ENCODE measurements at regions not wholly inside any gene's neighbourhood (a gene's known extent, or its start where the extent isn't known, plus 50 kb on each side); places are given as distances from the start of the nearest gene placed in this dataset.

DNA sequence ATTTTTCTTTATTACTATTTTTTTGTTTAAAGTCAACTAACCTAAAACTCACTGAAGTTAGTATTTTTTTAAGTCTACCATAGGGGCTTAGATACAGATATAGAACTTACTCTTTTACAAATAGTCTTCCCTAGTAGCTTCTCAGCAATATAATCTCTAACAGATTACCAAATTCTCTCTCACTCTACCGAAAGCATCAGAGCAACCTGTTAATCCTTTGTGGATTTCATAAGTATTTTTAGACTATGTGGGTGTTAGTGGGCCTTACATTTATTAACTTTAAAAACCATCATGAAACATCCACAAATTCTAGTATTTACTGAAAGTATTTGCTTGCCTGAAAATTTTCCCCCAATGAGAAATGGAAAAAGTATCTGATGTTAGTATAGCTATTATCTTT is 84.6 kb upstream of the TFPI start:
- Histone ChIP-seq H3K36me3 (ENCODE audit: insufficient read depth, low read length) (no peaks in the 10 kb centered on the region), H3K9ac (ENCODE audit: insufficient read length) (no peak overlapping the region), H3K9me3 (ENCODE audit: low read depth, low read length) (no peaks in the 10 kb centered on the region), H3K27ac (no peak overlapping the region), H3K4me3 (no peak overlapping the region)
- DNase-seq (ENCODE audit: low read depth, low spot score) = no peak
- TF ChIP-seq EZH2 (IDR thresholded peaks at IDR 0.05) (no peak), FOXP2 (optimal IDR thresholded peaks at IDR 0.05; ENCODE audit: control extremely low read depth, extremely low read length, insufficient read depth) (no peak), POLR2AphosphoS5 (IDR thresholded peaks at IDR 0.05; ENCODE audit: borderline replicate concordance, low read depth, low read length) (no peak)

DNA sequence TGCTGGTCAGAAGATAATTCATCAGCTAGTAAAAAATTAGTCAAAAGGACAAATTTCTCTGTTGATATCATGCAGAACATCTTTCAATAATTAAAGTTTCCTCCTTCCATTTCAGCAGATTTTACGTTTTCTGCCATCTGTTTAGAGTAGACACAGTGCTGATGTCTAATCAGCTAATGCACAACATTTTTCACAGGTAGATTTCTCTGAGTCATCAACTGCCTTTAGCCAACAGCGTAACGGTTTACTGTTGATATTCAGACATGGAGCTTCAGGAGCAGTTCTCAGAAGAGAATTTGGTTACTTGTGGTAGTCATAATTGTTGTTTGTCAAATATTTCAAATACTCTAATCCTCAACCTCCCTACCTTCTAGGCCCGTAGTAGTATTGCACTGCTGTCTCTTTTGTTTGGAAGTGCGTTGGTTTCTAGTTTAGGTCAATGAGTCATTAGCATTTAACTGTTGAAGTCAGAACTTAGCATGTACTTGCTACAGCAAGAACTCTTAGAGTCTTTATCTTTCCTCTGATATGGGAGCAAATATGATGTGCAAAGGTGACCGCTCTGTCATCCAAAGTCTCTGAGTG is 86.8 kb upstream of the TFPI start:
- H3K9ac ChIP-seq (ENCODE audit: insufficient read length) = no peak overlapping the region
- no peak for DNase-seq (ENCODE audit: low read depth, low spot score)
- H3K36me3 ChIP-seq (ENCODE audit: insufficient read depth, low read length) = no peaks in the 10 kb centered on the region
- no peaks in the 10 kb centered on the region for H3K9me3 ChIP-seq (ENCODE audit: low read depth, low read length)
- TF ChIP-seq FOXP2 (optimal IDR thresholded peaks at IDR 0.05; ENCODE audit: control extremely low read depth, extremely low read length, insufficient read depth) (no peak), POLR2AphosphoS5 (IDR thresholded peaks at IDR 0.05; ENCODE audit: borderline replicate concordance, low read depth, low read length) (no peak), EZH2 (IDR thresholded peaks at IDR 0.05) (no peak)
- H3K27ac ChIP-seq = no peak overlapping the region
- H3K4me3 ChIP-seq = no peak overlapping the region

DNA sequence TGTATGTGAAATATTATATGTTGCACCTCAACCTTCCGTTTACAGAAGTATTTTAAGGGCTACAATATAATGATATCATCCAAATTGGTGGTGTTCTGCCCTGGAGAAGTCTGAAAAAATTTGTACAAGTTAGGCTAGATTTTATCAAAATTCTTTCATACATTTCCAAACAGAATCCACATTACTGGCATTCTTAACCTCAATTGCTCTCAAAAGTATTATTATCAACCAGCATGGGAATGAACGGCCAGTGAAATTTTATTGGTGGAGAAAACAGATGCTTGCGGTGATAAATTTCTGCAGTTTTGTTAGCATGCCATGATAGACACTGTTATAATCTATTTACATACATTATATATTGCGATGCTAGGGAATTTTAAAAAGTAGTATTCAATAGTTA is 88.3 kb upstream of the TFPI start:
- H3K27ac ChIP-seq = no peak overlapping the region
- no peak for DNase-seq (ENCODE audit: low read depth, low spot score)

DNA sequence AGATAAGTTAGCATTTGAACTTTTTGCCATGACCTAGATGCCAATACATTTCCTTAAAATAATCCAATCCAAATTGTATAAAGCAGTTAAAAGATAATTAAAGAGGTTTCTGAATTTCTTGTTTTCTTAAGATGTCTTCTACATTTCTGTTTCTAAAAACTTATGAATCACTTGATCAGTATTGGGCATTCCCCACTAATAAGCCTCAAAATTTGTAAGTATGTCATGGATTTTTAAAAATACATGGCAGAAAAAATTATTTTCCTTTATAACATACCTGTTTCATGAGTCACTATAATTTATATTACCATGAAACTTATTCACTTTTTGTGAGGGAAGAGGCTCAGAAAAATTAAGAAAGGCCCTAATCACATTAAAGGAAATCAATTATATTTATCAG is 90.3 kb upstream of the TFPI start:
- H3K27ac ChIP-seq = no peak overlapping the region
- TF ChIP-seq EZH2 (IDR thresholded peaks at IDR 0.05) = no peak
- no peak for TF ChIP-seq FOXP2 (optimal IDR thresholded peaks at IDR 0.05; ENCODE audit: control extremely low read depth, extremely low read length, insufficient read depth)
- TF ChIP-seq POLR2AphosphoS5 (IDR thresholded peaks at IDR 0.05; ENCODE audit: borderline replicate concordance, low read depth, low read length) = no peak
- no peaks in the 10 kb centered on the region for H3K36me3 ChIP-seq (ENCODE audit: insufficient read depth, low read length)
- H3K9ac ChIP-seq (ENCODE audit: insufficient read length) = no peak overlapping the region
- no peak for DNase-seq (ENCODE audit: low read depth, low spot score)
- H3K9me3 ChIP-seq (ENCODE audit: low read depth, low read length) = no peaks in the 10 kb centered on the region
- H3K4me3 ChIP-seq = no peak overlapping the region

More for the DNA sequence above, 88.3 kb upstream of the TFPI start:
- Histone ChIP-seq H3K9ac (ENCODE audit: insufficient read length) (no peak overlapping the region), H3K36me3 (ENCODE audit: insufficient read depth, low read length) (no peaks in the 10 kb centered on the region), H3K9me3 (ENCODE audit: low read depth, low read length) (no peaks in the 10 kb centered on the region), H3K4me3 (no peak overlapping the region)
- no peak for TF ChIP-seq FOXP2 (optimal IDR thresholded peaks at IDR 0.05; ENCODE audit: control extremely low read depth, extremely low read length, insufficient read depth)
- TF ChIP-seq POLR2AphosphoS5 (IDR thresholded peaks at IDR 0.05; ENCODE audit: borderline replicate concordance, low read depth, low read length) = no peak
- no peak for TF ChIP-seq EZH2 (IDR thresholded peaks at IDR 0.05)

DNA sequence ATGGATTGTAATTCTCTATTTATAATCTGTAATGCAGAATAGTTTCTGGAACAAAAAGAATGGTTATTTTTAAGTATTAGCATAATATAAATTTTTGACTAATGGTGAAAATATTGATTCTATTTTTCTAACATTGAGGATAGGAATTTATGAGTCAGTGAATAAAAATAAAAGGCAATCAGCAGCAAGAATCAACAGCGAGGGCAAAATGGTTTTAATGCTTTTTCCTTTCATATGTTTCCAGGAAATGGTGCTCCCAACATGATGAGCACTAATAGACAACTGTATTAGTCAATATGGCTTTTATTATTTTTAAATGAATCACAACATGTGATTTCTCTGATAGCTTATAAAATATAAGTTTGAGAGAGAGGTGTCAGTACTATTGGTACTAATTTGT is 90.7 kb upstream of the TFPI start:
- H3K9me3 ChIP-seq (ENCODE audit: low read depth, low read length) = no peaks in the 10 kb centered on the region
- DNase-seq (ENCODE audit: low read depth, low spot score) = no peak
- H3K36me3 ChIP-seq (ENCODE audit: insufficient read depth, low read length) = no peaks in the 10 kb centered on the region
- TF ChIP-seq EZH2 (IDR thresholded peaks at IDR 0.05) (no peak), FOXP2 (optimal IDR thresholded peaks at IDR 0.05; ENCODE audit: control extremely low read depth, extremely low read length, insufficient read depth) (no peak), POLR2AphosphoS5 (IDR thresholded peaks at IDR 0.05; ENCODE audit: borderline replicate concordance, low read depth, low read length) (no peak)
- no peak overlapping the region for H3K27ac ChIP-seq
- no peak overlapping the region for H3K9ac ChIP-seq (ENCODE audit: insufficient read length)
- no peak overlapping the region for H3K4me3 ChIP-seq

DNA sequence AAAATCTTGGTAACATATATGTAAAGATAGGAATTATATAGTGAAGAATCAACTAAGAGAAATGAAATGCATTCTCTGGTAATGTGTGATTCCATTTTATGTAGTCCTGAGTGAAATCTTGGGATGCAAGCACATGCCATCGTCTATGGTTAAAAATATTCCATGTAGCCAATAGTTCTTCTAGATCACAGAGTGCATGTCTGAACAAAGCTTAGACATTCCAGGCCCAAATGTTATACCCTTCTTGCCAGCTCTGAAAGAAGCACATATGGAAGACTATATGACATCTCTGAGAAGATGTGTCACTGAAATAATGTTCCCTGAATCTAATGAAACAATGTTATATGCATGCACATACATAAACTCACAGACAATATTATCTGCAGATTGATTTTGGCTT is 92.3 kb upstream of the TFPI start:
- H3K27ac ChIP-seq = no peak overlapping the region
- no peak overlapping the region for H3K4me3 ChIP-seq
- H3K9ac ChIP-seq (ENCODE audit: insufficient read length) = no peak overlapping the region
- H3K9me3 ChIP-seq (ENCODE audit: low read depth, low read length) = no peaks in the 10 kb centered on the region
- TF ChIP-seq EZH2 (IDR thresholded peaks at IDR 0.05) (no peak), POLR2AphosphoS5 (IDR thresholded peaks at IDR 0.05; ENCODE audit: borderline replicate concordance, low read depth, low read length) (no peak), FOXP2 (optimal IDR thresholded peaks at IDR 0.05; ENCODE audit: control extremely low read depth, extremely low read length, insufficient read depth) (no peak)
- H3K36me3 ChIP-seq (ENCODE audit: insufficient read depth, low read length) = no peaks in the 10 kb centered on the region
- DNase-seq (ENCODE audit: low read depth, low spot score) = no peak

DNA sequence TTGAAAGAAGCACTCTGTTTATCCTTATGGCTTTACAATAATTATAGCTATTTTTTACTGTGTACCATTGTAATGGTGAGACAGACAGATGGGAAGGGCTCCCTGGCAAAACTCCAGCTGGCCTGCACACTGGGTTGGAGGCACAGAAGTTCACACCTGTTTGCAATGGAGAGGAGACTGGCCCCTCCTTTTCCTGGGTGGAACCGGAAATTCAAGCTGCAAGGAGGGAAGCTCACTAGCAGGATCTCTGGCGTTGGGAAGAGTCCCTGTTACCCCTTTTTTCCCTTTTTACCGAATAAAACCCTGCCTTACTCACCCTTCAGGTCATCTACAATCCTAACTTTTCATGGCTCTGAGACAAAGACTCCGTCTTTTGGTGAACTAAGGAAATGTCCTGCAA is 100.3 kb upstream of the TFPI start:
- no peak overlapping the region for H3K9ac ChIP-seq (ENCODE audit: insufficient read length)
- TF ChIP-seq EZH2 (IDR thresholded peaks at IDR 0.05) (no peak), FOXP2 (optimal IDR thresholded peaks at IDR 0.05; ENCODE audit: control extremely low read depth, extremely low read length, insufficient read depth) (no peak), POLR2AphosphoS5 (IDR thresholded peaks at IDR 0.05; ENCODE audit: borderline replicate concordance, low read depth, low read length) (no peak)

DNA sequence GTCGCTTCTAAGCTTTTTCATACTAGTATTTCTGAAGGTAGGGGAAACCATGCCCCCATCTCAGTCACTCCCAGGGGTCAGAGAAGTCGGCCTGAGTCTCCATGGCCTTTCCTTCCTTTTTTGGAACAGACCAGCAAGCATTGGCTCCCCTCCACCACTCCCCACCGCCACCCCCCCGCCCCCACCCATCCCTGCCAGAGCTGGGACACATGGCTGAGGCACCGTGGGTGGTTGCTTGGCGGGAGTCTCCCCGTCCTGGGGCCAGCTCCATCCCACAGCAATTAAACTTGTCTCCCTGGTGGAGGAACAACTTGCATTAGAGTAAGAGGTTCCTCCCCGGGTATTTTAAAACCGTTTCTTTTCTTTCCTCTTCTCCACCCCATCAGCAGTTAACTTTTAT is 100.8 kb upstream of the TFPI start:
- Histone ChIP-seq H3K4me3 (no peak overlapping the region), H3K9ac (ENCODE audit: insufficient read length) (no peak overlapping the region), H3K27ac (no peak overlapping the region), H3K36me3 (ENCODE audit: insufficient read depth, low read length) (no peaks in the 10 kb centered on the region), H3K9me3 (ENCODE audit: low read depth, low read length) (no peaks in the 10 kb centered on the region)
- TF ChIP-seq FOXP2 (optimal IDR thresholded peaks at IDR 0.05; ENCODE audit: control extremely low read depth, extremely low read length, insufficient read depth) = no peak
- TF ChIP-seq EZH2 (IDR thresholded peaks at IDR 0.05) = no peak
- TF ChIP-seq POLR2AphosphoS5 (IDR thresholded peaks at IDR 0.05; ENCODE audit: borderline replicate concordance, low read depth, low read length) = no peak
- no peak for DNase-seq (ENCODE audit: low read depth, low spot score)

More for the DNA sequence above, 100.3 kb upstream of the TFPI start:
- Histone ChIP-seq H3K4me3 (no peak overlapping the region), H3K9me3 (ENCODE audit: low read depth, low read length) (no peaks in the 10 kb centered on the region), H3K36me3 (ENCODE audit: insufficient read depth, low read length) (no peaks in the 10 kb centered on the region), H3K27ac (no peak overlapping the region)
- no peak for DNase-seq (ENCODE audit: low read depth, low spot score)

DNA sequence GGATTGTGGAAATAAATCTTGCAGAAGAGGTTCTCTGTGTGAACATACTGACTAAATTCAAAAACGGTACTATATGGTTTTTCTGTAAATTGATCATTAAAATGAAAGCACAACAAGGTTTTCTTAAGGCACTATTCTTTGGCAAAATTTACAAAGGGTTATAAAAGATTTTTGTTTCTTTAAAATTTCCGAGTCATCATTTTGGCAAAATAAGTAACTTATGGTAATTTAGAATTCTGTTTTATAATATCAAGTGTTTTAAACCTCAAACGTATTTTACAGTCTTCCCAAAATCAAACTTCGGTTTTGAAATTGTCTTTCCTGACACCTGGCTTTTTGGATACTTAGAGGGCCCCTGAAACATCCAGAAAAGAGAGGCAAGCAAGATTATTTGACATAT is 101.9 kb upstream of the TFPI start:
- Histone ChIP-seq H3K9me3 (ENCODE audit: low read depth, low read length) (no peaks in the 10 kb centered on the region), H3K36me3 (ENCODE audit: insufficient read depth, low read length) (no peaks in the 10 kb centered on the region), H3K9ac (ENCODE audit: insufficient read length) (no peak overlapping the region), H3K27ac (no peak overlapping the region), H3K4me3 (no peak overlapping the region)
- no peak for TF ChIP-seq POLR2AphosphoS5 (IDR thresholded peaks at IDR 0.05; ENCODE audit: borderline replicate concordance, low read depth, low read length)
- no peak for TF ChIP-seq FOXP2 (optimal IDR thresholded peaks at IDR 0.05; ENCODE audit: control extremely low read depth, extremely low read length, insufficient read depth)
- no peak for TF ChIP-seq EZH2 (IDR thresholded peaks at IDR 0.05)
- no peak for DNase-seq (ENCODE audit: low read depth, low spot score)
